Heart right ventricle (tissue), 16 donors: ENCODE measurements at regions not wholly inside any gene's neighbourhood (a gene's known extent, or its start where the extent isn't known, plus 50 kb on each side); places are given as distances from the start of the nearest gene placed in this dataset.

Source experiments
- ATAC-seq, 8 donors: fragments of 200-7000 bp; cut with Tn5 transposase; one replicate each; pipeline ENCODE4 v1.9.1; 2020; ENCODE audit warnings: mild to moderate bottlenecking in 8 of 8, moderate library complexity in 8 of 8, moderate number of reproducible peaks in 1 of 8
- DNase-seq, 2 donors: peaks; one replicate each; pipeline ENCODE4 v3.0.0-alpha.2; 2020
- H3K27ac ChIP-seq, 10 donors: fragments of 200-600 bp; sonication (generic) in 2 of 10; one replicate each; pipeline versions ENCODE4 v1.5.0 to v1.8.0; 2020 to 2022; ENCODE audit warnings: mild to moderate bottlenecking in 3 of 10
- H3K27me3 ChIP-seq, 7 donors: fragments of 200-600 bp; one replicate each; pipeline ENCODE4 v1.8.0; 2021 to 2022; ENCODE audit warnings: mild to moderate bottlenecking in 2 of 7
- H3K36me3 ChIP-seq, 9 donors: fragments of 200-600 bp; sonication (generic) in 1 of 9; one replicate each; pipeline versions ENCODE4 v1.5.0 to v1.8.0; 2020 to 2022; ENCODE audit warnings: mild to moderate bottlenecking in 2 of 9
- H3K4me1 ChIP-seq, 9 donors: fragments of 200-600 bp; sonication (generic) in 1 of 9; one replicate each; pipeline versions ENCODE4 v1.5.0 to v1.8.0; 2020 to 2022; ENCODE audit warnings: mild to moderate bottlenecking in 4 of 9
- H3K4me3 ChIP-seq, 10 donors: fragments of 200-600 bp; sonication (generic) in 2 of 10; one replicate each; pipeline versions ENCODE4 v1.5.0 to v1.8.0; 2020 to 2022; ENCODE audit warnings: mild to moderate bottlenecking in 7 of 10, moderate library complexity in 2 of 10
- H3K9me3 ChIP-seq, 11 donors: fragments of 200-600 bp in 10 of 11; sonication (generic) in 2 of 11; one replicate each; pipeline versions ENCODE4 v1.5.0 to v1.8.0; 2013 to 2022; ENCODE audit warnings: mild to moderate bottlenecking in 2 of 11, control low read depth in 1 of 11, moderate library complexity in 1 of 11
- WGBS, 2 donors: extraction: QIAGEN DNeasy Blood & Tissue Kit; methylation state at CpG; one replicate each; pipeline ENCODE4 v1.1.7; 2013; ENCODE audit warnings: inconsistent platforms in 1 of 2; 5-methylcytosine and 5-hydroxymethylcytosine counted together
- intact Hi-C, 10 donors: fragments of 100-400 bp; cut with DNase I; formaldehyde crosslinking; loops; one replicate each; pipeline versions ENCODE4 v1.11.1 to v1.14.2; 2022
- TF ChIP-seq, protein P1 (sequence below), 9 donors: fragments of 200-600 bp; sonication (generic) in 2 of 9; IDR thresholded peaks; one replicate each; pipeline versions ENCODE4 v1.5.0 to v1.8.0; 2021 to 2022; ENCODE audit warnings: antibody characterized with exemption in 9 of 9, mild to moderate bottlenecking in 5 of 9, moderate library complexity in 1 of 9
- donor health status: Arrhythmogenic right ventricular cardiomyopathy.
- donor health status: ischemic (EF 13 %, LVEDD 7.1; RV severe dilation, severe dysfunction).
- donor health status: healthy with polysubstance abuse.
- donor health status: DM: no; HTN: yes; CAD: no.
- donor health status: DM: no; HTN: no; CAD: no.
- donor health status: ischemic (EF 25% LVEDD 6.9; RV normal size, moderate dysfunction).
- donor health status: ischemic (EF 25% LVEDD 5.7; RV mildly dilated, moderate dysfunction).
- donor health status: healthy.
- donor health status: DM: yes; HTN: yes; CAD: no.
- donor health status: Ischemic cardiomyopathy.
- donor health status: ischemic (EF 35%, LVEDD 5.7; RV mildly dilated, moderate dysfunction).
- donor health status: nonischemic (EF 11% LVEDD 7.7; RV severe dilation, severe dysfunction).
- donor health status: DM: yes; HTN: yes; CAD: no.
- donor health status: PGD.
- donor health status: ischemic (EF 29% LVEDD 5.4; RV normal size, mild dysfunction).
- donor health status: nonischemic (EF 23%, LVEDD 6.1; RV moderate dilation, normal function).

DNA sequence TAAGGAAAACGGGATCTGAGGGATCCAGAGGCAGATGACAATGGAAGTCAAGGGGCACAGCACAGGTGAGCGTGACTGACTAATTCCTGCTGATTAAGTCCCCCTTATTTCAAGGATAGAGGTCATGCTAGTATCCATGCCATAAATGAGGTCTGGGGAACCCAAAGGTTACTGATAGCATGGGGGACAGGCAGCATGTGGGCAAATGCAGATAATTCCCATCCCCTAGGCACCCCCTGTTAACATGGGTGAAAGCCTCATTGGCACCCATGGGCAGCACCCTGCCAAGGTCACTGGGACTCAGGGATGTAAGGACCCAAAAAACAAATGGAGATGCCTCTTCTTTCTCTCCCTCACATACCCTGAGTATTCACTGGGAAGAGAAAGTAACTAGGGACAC is 139.7 kb downstream of the WDR11 start:
- intact Hi-C loops, result no loop called here
- 82 to 85% methylated on average over 2 of the region's 2 CpGs for WGBS, 2 donors
- TF ChIP-seq, protein P1, sequence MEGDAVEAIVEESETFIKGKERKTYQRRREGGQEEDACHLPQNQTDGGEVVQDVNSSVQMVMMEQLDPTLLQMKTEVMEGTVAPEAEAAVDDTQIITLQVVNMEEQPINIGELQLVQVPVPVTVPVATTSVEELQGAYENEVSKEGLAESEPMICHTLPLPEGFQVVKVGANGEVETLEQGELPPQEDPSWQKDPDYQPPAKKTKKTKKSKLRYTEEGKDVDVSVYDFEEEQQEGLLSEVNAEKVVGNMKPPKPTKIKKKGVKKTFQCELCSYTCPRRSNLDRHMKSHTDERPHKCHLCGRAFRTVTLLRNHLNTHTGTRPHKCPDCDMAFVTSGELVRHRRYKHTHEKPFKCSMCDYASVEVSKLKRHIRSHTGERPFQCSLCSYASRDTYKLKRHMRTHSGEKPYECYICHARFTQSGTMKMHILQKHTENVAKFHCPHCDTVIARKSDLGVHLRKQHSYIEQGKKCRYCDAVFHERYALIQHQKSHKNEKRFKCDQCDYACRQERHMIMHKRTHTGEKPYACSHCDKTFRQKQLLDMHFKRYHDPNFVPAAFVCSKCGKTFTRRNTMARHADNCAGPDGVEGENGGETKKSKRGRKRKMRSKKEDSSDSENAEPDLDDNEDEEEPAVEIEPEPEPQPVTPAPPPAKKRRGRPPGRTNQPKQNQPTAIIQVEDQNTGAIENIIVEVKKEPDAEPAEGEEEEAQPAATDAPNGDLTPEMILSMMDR (IDR thresholded peaks at IDR 0.05), result no peak

DNA sequence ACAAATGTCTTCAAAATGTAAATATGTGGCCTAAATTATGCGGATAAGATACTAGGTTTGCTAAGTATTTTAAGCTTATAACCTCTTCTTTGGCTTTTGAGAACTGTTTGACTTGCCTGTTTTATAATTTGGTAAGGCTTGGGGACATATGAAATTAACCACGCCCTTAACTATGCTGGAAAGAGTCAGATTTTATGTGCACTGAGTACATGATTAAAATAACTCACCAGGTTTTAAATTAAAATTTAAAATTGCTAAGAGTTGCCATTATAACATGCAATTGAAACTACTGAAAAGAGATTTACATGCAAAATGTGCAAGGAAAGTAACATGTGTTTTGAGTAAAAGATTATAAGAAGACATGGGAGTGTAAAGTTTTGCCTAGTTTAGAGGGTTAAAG is 141.9 kb downstream of the WDR11 start:
- TF ChIP-seq, protein P1 (IDR thresholded peaks at IDR 0.05), result no peak
- Histone ChIP-seq H3K9me3 (peaks cover 0 to 60% (median 7%) of the 10 kb centered on the region in 11 donors), H3K4me3 (no peak overlapping the region), H3K36me3 (no peaks in the 10 kb centered on the region), H3K4me1 (no peaks in the 10 kb centered on the region), H3K27me3 (peaks cover 0 to 3% (median 0%) of the 10 kb centered on the region in 7 donors), H3K27ac (no peak overlapping the region)
- no peak for DNase-seq
- intact Hi-C loops, result no loop called here
- no peak for ATAC-seq
- WGBS, 2 donors, result 86 to 94% methylated on average over 2 of the region's 2 CpGs

More for the DNA sequence above, 139.7 kb downstream of the WDR11 start:
- DNase-seq, result no peak
- Histone ChIP-seq H3K27me3 (peaks cover 0 to 9% (median 0%) of the 10 kb centered on the region in 7 donors), H3K36me3 (no peaks in the 10 kb centered on the region), H3K9me3 (peaks cover 0 to 60% (median 7%) of the 10 kb centered on the region in 11 donors), H3K4me1 (no peaks in the 10 kb centered on the region), H3K27ac (no peak overlapping the region), H3K4me3 (no peak overlapping the region)
- ATAC-seq, result no peak

DNA sequence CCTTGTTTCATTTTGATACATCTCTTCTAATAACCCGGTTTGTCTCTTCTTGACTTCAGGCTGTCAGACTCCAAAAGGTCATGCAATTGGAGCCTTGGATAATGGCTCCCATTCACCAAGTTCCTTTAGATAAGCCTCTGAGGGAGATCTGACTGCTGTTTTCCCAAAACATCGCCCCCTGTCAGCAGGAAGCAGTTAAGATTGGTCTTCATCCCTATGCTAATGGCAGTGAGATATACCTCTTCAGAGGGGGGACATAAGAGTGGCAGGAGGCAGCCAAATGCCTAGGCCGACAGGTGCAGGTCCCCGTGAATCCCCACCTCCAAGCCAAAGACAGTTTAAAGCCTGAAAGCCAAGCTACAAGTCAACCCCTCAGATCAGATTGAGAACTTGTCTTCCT is 144.6 kb downstream of the WDR11 start:
- Histone ChIP-seq H3K4me1 (no peaks in the 10 kb centered on the region), H3K27me3 (peaks cover 0 to 15% (median 6%) of the 10 kb centered on the region in 7 donors), H3K36me3 (no peaks in the 10 kb centered on the region), H3K9me3 (peaks cover 0 to 39% (median 6%) of the 10 kb centered on the region in 11 donors), H3K4me3 (no peak overlapping the region), H3K27ac (no peak overlapping the region)
- 78 to 85% methylated on average over 4 of the region's 4 CpGs for WGBS, 2 donors
- intact Hi-C loops, result no loop called here
- TF ChIP-seq, protein P1 (IDR thresholded peaks at IDR 0.05), result no peak
- ATAC-seq (no peak), DNase-seq (no peak)

DNA sequence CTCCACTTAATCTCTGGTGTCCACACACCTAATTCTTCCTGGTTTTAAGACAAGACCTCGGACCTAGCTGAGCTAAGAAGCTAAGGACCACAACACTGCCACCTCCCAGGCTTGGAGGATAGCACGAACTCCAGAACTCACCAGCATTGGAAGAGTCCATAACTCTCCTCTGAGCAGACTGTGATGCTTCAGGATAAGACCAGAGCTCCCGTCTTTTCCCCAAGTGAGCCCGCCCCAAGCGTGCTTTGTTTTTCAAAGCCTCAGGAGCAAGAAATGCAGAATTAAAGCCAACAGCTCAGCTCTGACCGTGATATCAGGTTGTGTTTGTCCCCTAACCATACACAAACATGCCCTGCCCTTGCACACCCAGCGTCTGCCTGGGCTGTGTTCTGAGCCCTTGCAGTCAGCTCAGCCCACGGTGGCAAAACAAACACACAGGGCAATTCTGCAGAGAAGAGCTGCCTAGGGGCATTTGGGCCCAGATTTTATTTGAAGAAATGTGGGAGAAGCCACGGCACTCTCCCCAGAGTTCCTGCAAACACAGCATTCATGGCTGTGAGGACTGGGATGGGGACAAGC is 145.4 kb downstream of the WDR11 start:
- Histone ChIP-seq H3K27ac (no peak overlapping the region), H3K4me1 (no peaks in the 10 kb centered on the region), H3K4me3 (no peak overlapping the region), H3K9me3 (peaks cover 0 to 33% (median 0%) of the 10 kb centered on the region in 11 donors), H3K27me3 (peaks cover 0 to 15% (median 6%) of the 10 kb centered on the region in 7 donors), H3K36me3 (no peaks in the 10 kb centered on the region)
- DNase-seq (no peak), ATAC-seq (no peak)
- TF ChIP-seq, protein P1 (IDR thresholded peaks at IDR 0.05), result no peak
- intact Hi-C loops, result no loop called here
- 71 to 73% methylated on average over 9 of the region's 9 CpGs for WGBS, 2 donors
